ENCODE measurements at regions not wholly inside any gene's neighbourhood (a gene's known extent, or its start where the extent isn't known, plus 50 kb on each side); places are given as distances from the start of the nearest gene placed in this dataset.

DNA sequence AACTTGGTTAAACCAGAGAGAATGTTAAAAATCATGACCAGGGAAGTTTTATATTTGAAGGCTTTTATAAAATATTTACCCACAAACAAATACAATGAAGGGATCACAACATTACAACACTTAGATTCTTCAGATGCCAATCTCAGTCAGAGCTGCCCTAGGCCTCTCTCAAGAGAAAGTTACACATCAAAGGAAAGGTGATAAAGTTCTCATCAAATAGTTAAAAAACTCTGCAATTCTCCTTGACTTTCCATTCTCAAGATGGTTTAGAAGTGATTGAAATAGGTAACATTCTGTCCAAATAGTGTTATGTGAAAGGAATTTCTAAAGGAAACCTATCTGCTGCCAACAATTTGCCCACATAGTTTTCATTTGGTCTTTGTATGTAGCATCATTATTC lies 1115.2 kb upstream of the MIR17HG start:
- TF ChIP-seq POLR2A (IDR thresholded peaks at IDR 0.05; ENCODE audit: low read length) (no peak), GATA1 (IDR thresholded peaks at IDR 0.05; ENCODE audit: low read depth, low read length) (no peak)

Measured in erythroblast (primary cell).